ENCODE measurements at regions not wholly inside any gene's neighbourhood (a gene's known extent, or its start where the extent isn't known, plus 50 kb on each side); places are given as distances from the start of the nearest gene placed in this dataset.

DNA sequence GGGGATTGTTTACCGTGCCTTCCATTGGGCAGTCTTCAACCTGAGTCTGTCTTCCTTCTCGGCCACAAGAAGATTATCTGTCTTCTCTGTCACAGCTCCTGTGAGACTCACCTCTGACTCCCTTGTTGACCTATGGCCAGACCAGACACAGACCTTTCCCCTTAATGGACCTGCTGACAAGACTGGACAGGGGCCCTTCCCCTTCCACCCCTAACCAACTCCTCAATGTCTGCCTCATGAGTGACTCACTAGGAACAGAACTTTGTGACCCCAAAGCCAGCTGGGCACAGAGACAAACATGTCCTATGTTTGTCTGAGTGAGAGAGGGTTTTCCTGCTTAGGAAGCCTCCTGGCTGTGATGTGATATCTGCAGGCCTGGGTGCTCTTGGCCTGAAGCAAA is 405.0 kb downstream of the BRD1 start:
- no peak for DNase-seq (ENCODE audit: low spot score)

DNA sequence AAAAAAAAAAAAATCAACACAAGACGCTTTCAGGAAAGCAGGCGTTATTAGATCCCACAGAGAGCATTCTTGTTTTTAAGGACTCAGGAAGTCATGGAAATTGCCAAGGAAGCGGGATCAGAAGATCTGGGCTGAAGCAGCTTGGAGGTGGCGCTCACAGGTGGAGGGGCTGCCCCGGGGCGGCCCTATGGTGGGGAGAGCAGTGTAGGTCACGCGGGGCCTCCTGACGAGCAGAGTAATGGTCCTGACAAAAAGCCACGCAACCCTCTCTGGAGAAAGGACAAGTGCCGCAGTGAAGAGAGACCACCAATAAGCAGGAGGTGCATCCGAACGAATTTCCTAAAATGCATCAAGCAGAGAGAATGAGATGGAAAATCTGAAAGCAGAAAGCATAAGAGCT is 407.0 kb downstream of the BRD1 start:
- no peak for DNase-seq (ENCODE audit: low spot score)

DNA sequence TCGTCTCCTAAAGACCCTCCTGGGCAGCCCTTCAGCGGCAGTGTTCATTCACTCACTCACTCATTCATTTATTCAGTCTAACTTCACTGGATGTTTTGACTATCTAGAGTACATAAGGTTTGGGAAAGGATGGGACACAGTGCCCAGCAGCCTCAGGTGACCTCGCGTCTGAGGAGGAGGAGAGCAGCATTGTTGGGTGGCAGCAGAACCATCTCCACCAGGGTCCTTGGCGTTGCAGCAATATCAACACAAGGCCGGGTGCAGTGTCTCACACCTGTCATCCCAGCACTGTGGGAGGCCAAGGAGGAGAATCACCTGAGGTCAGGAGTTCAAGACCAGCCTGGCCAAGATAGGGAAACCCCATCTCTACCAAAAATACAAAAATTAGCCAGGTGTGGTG is 408.0 kb downstream of the BRD1 start:
- DNase-seq (ENCODE audit: low spot score), result no peak

DNA sequence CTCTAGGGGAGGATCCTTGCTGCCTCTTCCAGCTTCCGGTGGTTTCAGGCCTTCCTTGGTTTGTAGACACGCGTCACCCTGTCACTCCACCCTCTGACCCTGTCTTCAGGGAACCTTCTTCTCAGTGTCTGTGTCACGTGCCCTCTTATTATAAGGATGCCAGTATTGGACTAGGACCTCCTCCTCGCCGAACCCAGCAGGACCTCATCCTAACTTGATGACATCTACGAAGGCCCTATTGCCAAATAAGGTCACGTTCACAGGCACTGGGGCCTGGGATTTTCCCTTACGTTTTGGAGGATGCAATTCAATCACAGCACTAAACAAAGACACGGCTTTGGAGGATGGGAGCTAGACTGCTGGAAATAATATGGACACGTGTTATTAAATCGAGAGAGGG is 408.7 kb downstream of the BRD1 start:
- no peak for DNase-seq (ENCODE audit: low spot score)

DNA sequence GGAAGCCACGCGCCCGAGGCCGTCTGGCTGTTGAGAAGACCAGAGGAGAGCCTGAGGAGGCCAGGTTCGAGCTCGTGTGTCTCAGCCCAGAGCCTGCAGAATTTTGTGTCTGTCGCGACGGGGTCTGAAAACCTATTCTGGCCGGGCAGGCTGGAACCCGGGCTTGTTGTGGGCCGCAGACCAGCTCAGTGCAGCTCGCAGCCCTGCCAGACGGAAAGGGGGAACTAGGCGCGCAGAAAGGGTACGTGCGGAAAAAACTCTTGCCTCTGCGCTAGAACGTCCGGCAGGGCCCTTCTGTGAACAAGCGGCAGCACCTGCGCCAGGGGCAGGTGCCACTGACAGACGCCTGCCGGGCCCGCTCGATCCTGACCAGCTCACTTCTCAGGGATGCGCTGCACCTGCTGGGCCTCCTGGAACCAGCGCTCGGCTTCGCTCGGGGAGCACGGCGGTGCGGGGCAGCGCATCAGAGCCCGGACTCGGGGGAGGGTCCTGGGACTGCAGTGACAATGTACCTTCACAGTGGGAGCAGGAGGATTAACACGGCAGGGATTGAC is 409.3 kb downstream of the BRD1 start:
- no peak for DNase-seq (ENCODE audit: low spot score)

DNA sequence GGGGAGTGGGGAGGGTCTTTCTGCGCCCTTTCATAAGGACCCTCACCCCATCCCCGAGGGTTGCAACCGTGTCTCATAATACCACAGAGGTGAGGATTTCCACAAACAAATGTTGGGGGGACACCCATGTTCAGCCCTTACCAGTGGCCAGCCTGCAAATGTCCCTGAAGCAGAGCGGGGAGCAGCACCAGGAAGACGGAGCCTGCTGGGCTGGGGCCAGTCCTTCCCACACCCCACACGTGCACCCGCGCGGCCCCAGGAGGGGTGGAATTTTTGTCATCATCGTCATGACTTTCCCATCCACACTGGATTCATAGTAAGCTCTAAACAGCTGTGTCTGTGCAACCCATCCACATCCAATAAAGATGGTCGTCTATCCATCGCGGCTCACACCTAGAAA is 409.8 kb downstream of the BRD1 start:
- DNase-seq (ENCODE audit: low spot score), result no peak

DNA sequence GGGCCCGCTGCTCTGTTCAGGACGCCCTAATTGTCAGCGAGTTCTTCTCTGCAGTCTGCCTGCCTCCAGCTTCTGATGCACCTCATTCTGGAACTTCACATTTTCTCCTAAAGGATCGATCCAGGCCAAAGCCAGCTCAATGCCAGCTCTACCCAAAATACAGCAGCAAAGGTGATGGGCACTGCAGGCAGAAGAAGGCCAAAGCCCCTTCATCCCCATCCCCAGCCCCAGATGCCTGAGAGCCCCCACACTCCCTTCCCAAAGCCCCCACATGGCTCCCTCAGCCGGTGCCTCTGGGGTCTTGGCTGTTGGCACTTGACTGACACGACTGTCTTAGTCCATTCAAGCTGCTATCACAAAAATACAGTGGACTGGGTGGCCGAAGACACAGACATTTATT is 410.3 kb downstream of the BRD1 start:
- DNase-seq (ENCODE audit: low spot score), result no peak

DNA sequence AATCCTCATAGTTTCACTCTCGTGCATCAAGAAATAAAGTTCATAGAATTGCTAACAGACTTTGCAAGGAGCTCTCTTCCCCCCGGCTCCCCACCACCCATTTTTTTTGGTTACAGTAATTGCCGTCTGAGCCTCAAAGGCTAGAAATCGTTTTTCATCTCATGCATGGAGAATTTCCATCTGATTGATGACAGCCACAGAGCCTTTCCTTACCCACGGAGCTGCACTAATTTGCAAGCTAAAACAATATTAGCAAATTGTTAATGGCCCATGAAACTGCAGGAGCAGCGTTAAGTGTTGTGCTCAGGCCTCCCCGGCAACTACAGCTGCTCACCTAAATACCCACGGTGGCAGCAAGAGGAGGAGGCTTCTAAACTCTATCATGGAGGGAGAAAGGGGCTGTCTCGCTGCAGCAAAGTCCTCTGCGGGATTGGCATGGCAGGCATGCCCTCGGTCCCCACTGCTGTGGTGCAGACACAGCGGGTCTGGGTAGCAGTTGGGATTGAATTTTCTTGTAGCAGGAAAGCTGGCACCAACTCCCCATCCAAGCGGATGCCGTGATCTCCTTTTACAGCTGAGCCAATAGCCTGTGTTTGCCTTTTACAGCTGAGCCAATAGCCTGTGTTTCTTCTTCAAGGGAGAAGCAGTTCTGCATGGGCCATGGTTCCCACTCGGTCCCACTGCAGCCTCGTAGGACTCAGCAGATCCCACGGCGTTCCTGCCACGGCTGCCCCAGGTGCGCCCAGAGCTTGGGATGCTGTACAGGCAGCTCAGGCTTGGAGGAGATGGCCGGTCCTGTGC is 412.3 kb downstream of the BRD1 start:
- no peak for DNase-seq (ENCODE audit: low spot score)

DNA sequence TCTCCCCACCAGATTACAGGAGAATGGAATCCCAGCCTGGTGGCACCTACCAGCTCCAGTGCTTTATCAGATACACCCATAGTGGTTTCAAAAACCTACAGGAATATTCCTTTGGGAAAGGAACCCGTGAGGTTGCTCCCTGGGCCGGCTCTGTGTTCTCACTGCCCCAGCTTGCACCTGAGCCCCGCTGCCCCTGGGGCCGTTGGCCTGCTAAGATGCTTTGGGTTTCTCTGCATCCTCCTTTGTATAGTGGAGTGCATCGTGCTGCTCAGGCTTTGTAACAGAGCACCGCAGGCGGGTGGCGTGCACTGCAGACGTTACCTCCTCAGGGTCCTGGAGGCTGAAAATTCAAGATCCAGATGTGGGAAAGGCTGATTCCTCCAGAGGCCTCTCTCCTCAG is 414.1 kb downstream of the BRD1 start:
- no peak for DNase-seq (ENCODE audit: low spot score)

DNA sequence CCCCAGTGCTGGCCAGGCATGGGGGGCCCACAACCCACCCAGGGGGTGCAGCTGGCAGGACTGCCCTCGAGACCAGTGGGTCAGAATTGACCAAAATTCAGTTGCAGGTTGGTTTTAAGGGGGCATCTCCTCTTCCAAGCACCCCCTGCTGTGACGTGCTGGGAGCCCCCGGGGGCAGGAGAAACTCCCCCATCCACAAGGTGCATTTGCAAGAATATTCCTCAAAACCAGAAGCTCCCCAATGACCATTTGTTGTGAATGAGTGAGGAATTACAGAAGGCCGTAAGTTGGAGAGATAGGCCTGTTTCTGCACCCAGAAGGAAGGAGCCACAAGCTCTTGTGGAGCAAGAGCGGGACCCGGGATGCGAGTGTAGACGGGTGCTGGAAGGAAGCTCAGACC is 414.5 kb downstream of the BRD1 start:
- DNase-seq (ENCODE audit: low spot score), result no peak

DNA sequence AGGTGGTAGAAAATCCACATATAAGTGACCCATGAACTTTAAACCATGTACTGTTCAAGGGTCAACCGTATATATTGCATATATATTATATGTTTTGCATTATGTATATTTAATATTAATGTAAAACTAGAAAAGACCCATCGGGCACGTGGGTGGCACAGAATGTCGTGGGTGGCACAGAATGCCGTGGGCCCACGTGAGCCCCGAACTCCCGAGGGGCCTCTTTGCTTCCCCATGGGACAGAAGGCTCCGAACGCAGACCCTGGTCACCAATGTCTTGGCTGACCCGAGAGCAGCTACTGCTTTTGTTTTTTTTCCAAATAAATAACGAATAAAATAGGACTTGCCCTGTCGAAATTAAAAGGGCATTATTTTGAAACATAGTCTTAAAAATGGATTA is 415.4 kb downstream of the BRD1 start:
- DNase-seq (ENCODE audit: low spot score), result no peak

DNA sequence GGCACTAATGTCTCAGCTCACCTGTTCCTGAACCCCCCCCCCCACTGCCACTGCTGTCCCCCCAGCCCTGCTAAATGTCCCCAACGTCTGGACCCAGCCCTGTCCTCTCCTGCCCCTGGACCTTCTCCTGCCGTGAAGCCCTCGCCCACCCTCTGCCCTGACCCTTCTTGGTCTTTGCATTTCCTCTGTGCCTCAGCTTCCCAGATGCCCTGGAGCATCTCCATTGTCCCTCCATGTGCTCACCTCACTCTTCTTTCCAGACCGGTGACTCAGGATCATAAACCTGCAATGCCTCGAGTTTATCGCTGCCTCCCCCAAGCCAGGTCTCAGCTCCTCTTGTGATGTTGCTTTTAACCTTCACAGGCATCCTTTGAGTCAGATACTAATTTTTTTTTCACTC is 416.4 kb downstream of the BRD1 start:
- no peak for DNase-seq (ENCODE audit: low spot score)

DNA sequence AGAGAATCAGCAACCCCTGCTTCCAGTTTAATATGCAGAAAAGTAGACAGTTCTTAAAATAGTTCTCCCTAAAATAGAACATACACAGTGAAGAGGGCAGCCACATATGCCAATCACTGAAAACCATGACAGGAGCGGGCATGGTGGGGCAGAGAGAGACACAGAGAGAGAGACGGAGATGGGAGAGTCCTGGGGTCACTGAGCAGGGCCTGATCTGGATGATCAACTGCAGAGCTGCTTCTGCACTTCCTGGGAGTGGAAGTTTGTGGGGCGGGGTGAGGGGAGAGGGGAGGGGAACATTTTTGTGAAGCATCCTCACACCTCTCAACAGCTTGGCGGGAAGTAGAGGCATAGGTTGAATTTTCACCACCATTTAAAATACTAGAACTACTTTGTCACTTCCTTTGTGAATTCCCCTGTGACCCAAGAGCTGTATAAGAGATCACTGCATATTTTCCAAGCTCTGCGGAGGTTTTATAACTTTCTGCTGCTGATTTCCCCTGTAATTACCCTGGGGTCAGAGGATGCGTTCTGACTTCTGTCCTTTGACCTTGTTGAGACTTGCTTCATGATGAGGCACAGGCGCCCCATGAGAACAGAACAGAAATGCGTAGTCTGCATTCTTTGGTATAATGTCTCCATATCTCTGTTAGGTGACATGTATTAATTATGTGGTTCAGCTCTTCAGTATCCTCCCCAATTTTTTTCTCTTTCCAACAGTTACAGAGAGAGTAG is 419.4 kb downstream of the BRD1 start:
- no peak for DNase-seq (ENCODE audit: low spot score)

DNA sequence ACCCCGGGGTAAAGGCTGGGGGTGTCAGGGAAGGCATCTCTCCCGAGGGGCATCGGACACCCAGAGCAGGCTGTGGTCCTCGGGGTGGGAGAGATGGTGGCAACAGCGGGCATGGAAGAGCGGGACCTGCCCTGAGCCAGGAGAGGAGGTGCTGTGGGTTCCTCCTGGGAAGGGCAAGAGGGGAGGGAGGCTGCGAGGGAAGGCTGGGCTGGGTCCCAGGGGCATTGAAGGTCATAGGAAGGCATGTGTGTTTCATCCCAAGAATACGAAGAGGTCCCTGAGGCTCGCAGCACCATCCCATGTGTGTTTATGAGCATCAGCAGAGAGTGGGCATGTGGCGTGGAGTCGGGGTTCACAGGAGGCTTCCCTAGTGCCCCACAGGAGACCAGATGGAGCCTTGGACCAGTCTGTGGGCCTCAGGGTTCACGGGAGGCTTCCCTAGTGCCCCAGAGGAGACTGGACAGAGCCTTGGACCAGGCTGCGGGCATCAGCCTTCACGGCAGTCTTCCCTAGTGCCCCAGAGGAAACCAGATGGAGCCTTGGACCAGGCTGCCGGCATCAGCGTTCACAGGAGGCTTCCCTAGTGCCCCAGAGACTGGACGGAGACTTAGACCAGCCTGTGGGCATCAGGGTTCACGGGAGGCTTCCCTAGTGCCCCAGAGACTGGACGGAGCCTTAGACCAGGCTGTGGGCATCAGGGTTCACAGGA is 420.6 kb downstream of the BRD1 start:
- DNase-seq (ENCODE audit: low spot score), result no peak

DNA sequence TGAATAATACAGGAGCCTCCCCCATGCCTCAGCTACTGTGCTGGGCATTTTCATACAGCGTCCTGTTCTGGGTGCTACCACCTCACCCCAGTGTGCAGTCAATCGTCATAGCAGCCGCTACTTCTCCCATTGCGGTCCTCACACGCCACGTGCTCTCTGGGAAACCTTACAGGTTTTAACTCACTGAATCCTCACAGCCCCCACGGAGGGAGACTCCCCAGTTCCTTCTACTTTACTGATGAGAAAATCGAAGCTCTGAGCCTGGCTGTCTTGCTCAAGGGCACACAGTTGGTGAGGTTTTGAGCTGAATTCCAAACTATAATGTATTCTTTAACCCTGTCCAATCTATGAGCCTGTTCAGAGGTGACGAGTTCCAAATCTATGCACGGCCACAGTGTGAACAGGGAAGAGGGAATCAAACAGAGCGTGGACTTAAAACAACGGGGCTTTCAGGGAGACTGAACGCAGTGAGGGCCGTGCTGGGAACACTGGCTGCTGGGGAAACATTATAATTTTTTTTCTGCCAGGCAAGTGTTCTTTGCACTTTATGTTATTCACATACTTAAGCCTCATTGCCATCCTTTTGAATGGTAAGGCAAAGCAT is 421.5 kb downstream of the BRD1 start:
- no peak for DNase-seq (ENCODE audit: low spot score)

DNA sequence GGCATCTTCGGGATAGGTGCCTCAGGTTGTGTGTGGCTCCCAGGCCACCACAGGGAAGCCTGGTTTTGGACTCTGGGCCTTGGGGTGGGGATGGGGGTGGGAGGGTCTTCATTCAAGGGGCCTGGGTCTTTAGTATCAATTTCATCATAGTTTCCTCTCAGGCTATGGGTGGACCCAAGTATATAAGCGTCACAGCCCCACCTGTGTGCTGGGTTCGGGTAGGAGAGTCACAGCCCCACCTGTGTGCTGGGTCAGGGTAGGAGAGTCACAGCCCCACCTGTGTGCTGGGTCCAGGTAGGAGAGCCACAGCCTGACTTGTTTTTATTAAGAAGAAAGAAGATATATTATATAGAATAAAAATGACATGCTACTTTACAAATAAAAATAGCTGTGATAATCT is 422.1 kb downstream of the BRD1 start:
- DNase-seq (ENCODE audit: low spot score), result no peak

DNA sequence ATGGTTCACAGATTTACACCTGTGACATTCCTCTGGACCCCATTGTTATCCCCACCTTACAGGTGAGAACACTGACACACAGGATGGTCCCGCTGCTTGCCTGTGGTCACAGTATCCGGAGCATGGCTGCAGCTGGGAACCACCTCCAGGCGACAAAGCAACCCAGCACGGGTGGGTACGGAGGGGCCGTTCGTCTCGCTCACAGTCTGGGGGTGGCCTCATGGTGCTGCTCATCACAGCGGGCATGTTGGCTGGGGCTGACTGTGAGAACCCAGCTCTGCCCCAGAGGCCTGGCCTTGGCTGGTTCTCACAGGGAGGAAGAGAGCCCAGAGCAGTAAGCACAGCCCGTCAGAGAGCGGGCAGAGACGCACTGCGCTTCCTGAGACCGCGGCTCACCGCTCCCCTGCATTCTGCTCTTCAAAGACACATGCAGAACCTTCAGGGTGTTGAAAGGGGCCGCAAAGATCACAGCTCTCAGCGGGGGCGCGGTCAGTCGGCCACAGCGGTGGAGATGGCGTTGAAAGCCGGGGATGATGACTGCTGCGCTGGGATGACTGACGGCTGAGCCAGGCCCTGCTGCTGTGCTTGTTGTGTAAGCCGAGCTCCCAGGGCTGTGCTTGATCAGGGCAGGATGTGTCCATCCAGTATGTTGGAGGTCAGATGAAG is 423.0 kb downstream of the BRD1 start:
- no peak for DNase-seq (ENCODE audit: low spot score)

DNA sequence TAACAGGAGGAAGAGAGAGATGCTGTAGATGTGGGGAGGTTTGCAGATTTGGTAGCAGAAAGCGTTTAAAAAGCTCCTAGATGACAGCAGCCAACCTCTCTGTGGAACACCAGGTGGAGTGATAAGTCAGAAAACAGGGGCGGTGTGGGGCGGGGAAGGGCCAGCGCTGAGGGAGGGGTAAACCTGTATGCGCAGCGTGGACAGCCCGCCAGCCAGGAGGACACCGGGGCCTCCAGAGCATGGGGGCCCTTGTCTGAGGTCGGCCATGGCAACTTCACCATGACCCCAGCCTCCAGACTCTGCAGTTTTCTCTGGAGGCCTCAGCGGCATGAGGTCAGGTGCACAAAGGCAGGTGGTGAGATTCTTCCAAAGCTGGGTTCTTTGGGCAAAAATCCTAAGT is 423.7 kb downstream of the BRD1 start:
- no peak for DNase-seq (ENCODE audit: low spot score)

DNA sequence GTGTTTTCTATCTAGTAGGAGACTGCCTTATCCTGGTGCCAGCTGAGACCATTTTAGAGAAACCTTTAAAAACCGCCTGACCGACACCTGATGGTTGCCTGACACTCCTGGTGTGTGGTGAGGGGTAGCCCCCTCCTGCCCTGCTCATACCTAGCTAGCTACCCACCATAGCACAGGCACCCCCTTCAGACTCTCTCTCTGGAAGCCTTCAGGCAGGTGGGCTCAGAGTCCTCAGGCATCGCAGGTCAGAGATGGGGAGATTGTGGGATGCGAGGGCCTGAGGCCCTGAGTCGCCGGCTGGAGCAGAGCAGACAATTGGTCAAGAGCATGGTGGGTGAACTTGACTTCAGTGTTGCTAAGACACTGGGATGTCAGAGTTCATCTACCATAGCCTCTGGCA is 424.6 kb downstream of the BRD1 start:
- DNase-seq (ENCODE audit: low spot score), result no peak

DNA sequence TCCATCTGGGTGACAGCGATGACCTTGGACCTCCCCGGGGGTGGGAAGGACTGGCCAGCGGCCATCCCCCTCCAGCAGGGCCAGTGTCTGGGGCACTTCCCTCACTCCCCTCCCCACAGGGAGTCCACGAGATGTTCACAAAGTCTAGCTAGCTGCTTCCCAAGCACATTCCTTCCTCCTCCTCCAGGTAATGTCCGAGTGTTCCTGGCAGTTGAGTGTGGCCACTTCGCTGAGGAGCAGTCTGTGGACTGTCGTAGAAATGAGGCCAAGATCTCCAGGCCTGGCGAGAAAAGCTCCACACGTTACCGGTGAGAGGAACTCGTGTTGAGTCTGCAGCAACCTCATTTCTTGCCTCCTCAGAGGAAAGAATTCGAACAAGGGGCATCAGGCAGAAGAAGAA is 425.5 kb downstream of the BRD1 start:
- no peak for DNase-seq (ENCODE audit: low spot score)

DNA sequence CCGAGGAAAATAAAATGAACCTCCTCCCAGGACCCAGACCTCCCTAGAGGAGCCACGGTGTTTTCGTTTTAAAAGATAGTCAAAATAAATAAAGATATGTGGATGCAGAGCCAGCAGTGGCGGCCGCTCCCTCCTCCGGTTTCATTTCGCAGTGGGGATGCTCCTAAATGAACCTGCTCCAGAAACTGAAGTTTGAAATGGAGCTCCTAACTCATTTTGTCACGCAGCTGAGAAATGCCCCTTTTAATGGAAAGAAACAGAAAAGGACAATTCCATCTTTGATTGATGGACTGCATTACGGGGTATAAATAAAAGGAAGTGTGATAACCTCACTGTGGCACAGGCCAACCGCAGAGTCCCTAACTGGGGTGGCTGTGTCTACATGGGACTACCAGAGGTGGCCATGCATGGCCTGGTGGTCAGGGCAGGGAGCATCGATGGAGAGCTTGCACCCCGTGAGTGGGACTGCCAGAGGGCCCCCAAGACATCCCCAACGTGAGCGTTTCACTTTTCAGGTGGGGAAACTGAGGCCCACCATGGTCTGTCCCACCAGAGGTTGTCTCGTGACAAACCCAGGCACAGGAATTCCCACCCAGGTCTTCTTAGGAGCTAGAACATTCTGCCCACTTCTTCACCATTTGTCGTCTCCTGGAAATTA is 426.6 kb downstream of the BRD1 start:
- DNase-seq (ENCODE audit: low spot score), result no peak

Data from umbilical cord (tissue), 1 donor.